ENCODE measurements at regions not wholly inside any gene's neighbourhood (a gene's known extent, or its start where the extent isn't known, plus 50 kb on each side); places are given as distances from the start of the nearest gene placed in this dataset.
A peak's percentile ranks its signal among the peaks of the same experiment; 100 is the strongest.

DNA sequence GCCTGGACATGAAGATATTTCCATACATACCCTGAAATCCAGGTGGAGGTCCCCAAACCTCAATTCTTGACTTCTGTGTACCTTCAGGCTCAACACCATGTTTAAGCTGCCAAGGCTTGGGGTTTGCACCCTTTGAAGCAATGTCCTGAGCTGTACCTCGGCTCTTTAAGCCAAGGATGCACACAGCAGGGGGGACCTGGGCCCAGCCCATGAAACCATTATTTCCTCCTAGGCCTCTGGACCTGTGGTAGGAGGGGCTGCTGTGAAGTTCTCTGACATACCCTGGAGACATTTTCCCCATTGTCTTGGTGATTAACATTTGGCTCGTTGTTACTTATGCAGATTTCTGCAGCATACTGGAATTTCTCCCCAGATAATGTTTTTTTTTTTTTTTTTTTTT is 184.3 kb upstream of the RGS18 start:
- no peak for DNase-seq
- no peaks in the 10 kb centered on the region for H3K27me3 ChIP-seq (replicated peaks)
- H3K27ac ChIP-seq, result no peak overlapping the region
- no peak overlapping the region for H3K4me3 ChIP-seq (ENCODE audit: low read depth, low read length)
- in situ Hi-C loops (cut with HindIII; ENCODE audit: low pct_ligation_motif_present, low sequenced_read_pairs), result no loop called here
- TF ChIP-seq CTCF (IDR thresholded peaks at IDR 0.05; ENCODE audit: low read depth, low read length, missing control alignments), result no peak
- H3K36me3 ChIP-seq (replicated peaks), result no peaks in the 10 kb centered on the region

GRCh38 chr1:191977874-191978506 is 180.3 kb upstream of the RGS18 start:
- DNase-seq, result no peak
- no peak overlapping the region for H3K27ac ChIP-seq
- no peak for TF ChIP-seq CTCF (IDR thresholded peaks at IDR 0.05; ENCODE audit: low read depth, low read length, missing control alignments)
- H3K27me3 ChIP-seq (replicated peaks), result no peaks in the 10 kb centered on the region
- no peak overlapping the region for H3K4me3 ChIP-seq (ENCODE audit: low read depth, low read length)
- in situ Hi-C loops (cut with HindIII; ENCODE audit: low pct_ligation_motif_present, low sequenced_read_pairs), result no loop called here
- H3K36me3 ChIP-seq (replicated peaks), result no peaks in the 10 kb centered on the region

- Histone ChIP-seq H3K4me3 (ENCODE audit: low read depth, low read length) (no peak overlapping the region), H3K36me3 (replicated peaks) (no peaks in the 10 kb centered on the region), H3K27ac (no peak overlapping the region), H3K27me3 (replicated peaks) (no peaks in the 10 kb centered on the region)
- TF ChIP-seq CTCF (IDR thresholded peaks at IDR 0.05; ENCODE audit: low read depth, low read length, missing control alignments), result no peak
- in situ Hi-C loops (cut with HindIII; ENCODE audit: low pct_ligation_motif_present, low sequenced_read_pairs), result no loop called here
- DNase-seq, result no peak
These were observed 173.4 kb upstream of the RGS18 start for GRCh38 chr1:191984856-191985255.

DNA sequence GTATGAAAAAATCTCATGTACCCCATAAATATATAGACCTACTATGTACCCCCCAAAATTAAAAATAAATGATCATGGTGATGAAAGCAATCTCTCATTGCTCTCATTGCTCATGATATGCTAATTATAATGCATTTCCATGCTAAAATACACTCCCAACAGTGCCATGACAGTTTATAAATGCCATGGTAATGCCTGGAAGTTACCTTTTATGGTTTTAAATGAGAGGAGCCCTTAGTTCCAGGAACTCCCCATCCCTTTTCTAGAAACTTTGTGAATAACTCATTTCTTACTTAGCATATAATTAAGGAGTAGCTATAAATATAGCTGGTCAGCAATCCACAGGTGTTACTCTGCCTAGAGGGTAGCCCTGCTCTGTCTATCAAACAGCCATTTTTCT is 166.1 kb upstream of the RGS18 start:
- in situ Hi-C loops (cut with HindIII; ENCODE audit: low pct_ligation_motif_present, low sequenced_read_pairs), result no loop called here
- H3K4me3 ChIP-seq (ENCODE audit: low read depth, low read length), result no peak overlapping the region
- DNase-seq, result no peak
- no peak overlapping the region for H3K27ac ChIP-seq
- H3K36me3 ChIP-seq (replicated peaks), result no peaks in the 10 kb centered on the region
- TF ChIP-seq CTCF (IDR thresholded peaks at IDR 0.05; ENCODE audit: low read depth, low read length, missing control alignments), result no peak
- H3K27me3 ChIP-seq (replicated peaks), result no peaks in the 10 kb centered on the region

GRCh38 chr1:191993549-191993948 is 164.7 kb upstream of the RGS18 start:
- DNase-seq, result no peak
- Histone ChIP-seq H3K36me3 (replicated peaks) (no peaks in the 10 kb centered on the region), H3K4me3 (ENCODE audit: low read depth, low read length) (no peak overlapping the region), H3K27me3 (replicated peaks) (no peaks in the 10 kb centered on the region), H3K27ac (no peak overlapping the region)
- peak; percentile 31 for TF ChIP-seq CTCF (IDR thresholded peaks at IDR 0.05; ENCODE audit: low read depth, low read length, missing control alignments)
- in situ Hi-C loops (cut with HindIII; ENCODE audit: low pct_ligation_motif_present, low sequenced_read_pairs), result no loop called here

GRCh38 chr1:192002063-192002462 is 156.2 kb upstream of the RGS18 start:
- in situ Hi-C loops (cut with HindIII; ENCODE audit: low pct_ligation_motif_present, low sequenced_read_pairs), result no loop called here
- H3K36me3 ChIP-seq (replicated peaks), result no peaks in the 10 kb centered on the region
- no peak for DNase-seq

More at GRCh38 chr1:192002063-192002462, 156.2 kb upstream of the RGS18 start:
- Histone ChIP-seq H3K27ac (no peak overlapping the region), H3K4me3 (ENCODE audit: low read depth, low read length) (no peak overlapping the region), H3K27me3 (replicated peaks) (no peaks in the 10 kb centered on the region)
- TF ChIP-seq CTCF (IDR thresholded peaks at IDR 0.05; ENCODE audit: low read depth, low read length, missing control alignments), result no peak
